SK-N-SH (cell line): ENCODE measurements at regions not wholly inside any gene's neighbourhood (a gene's known extent, or its start where the extent isn't known, plus 50 kb on each side); places are given as distances from the start of the nearest gene placed in this dataset.

Source experiments
- CTCF ChIA-PET: fragments of 300-600, 350-600 bp; formaldehyde crosslinking; extraction: SDS; loops from one replicate; lab custom pipeline; 2021; lab: Yijun Ruan, JAX
- POLR2A ChIA-PET: fragments of 350-600 bp; sonication (Branson Sonifier 250); formaldehyde crosslinking; extraction: SDS; loops from one replicate; lab custom pipeline; 2020; ENCODE audit warnings: antibody characterized with exemption, inconsistent platforms; lab: Yijun Ruan, JAX
- DNase-seq: peaks from one replicate; pipeline ENCODE4 v3.0.0; 2012
- H2AFZ ChIP-seq: fragments of 200-600 bp; sonication (generic); 2 replicates; pipeline ENCODE4 v1.8.1; 2016; ENCODE audit warnings: antibody characterized with exemption, mild to moderate bottlenecking, low read depth
- H3F3A ChIP-seq: fragments of 200-600 bp; sonication (generic); replicated peaks from 2 replicates; pipeline ENCODE3; 2016; ENCODE audit warnings: antibody characterized with exemption, mild to moderate bottlenecking; ENCODE audit not compliant: insufficient read depth
- H3K27ac ChIP-seq, 2 experiments: fragments of 200-500 bp in 1 of 2; fragments of 200-600 bp in 1 of 2; sonication (Bioruptor generic) in 1 of 2; sonication (generic), shearing (Covaris generic) in 1 of 2; 2 replicates each; pipeline versions ENCODE4 v1.5.1 to v1.6.1; 2014 to 2016; ENCODE audit warnings: low read depth in 2 of 2, inconsistent platforms in 1 of 2, low read length in 1 of 2, mild to moderate bottlenecking in 1 of 2, mixed read lengths in 1 of 2
- H3K27me3 ChIP-seq: fragments of 200-600 bp; sonication (generic), shearing (Covaris generic); 2 replicates; pipeline ENCODE4 v1.6.1; 2016; ENCODE audit warnings: mixed run types; ENCODE audit not compliant: insufficient read depth
- H3K36me3 ChIP-seq, 2 experiments: fragments of 200-500 bp in 1 of 2; fragments of 200-600 bp in 1 of 2; sonication (Bioruptor generic) in 1 of 2; sonication (generic) in 1 of 2; replicated peaks in 1 of 2; 2 replicates each; pipeline versions ENCODE3 to v1.5.1; 2014 to 2016; ENCODE audit warnings: low read length in 1 of 2, mild to moderate bottlenecking in 1 of 2; ENCODE audit not compliant: insufficient read depth in 2 of 2, control insufficient read depth in 1 of 2
- H3K4me1 ChIP-seq, 2 experiments: fragments of 200-500 bp in 1 of 2; fragments of 200-600 bp in 1 of 2; sonication (Bioruptor generic) in 1 of 2; sonication (generic), shearing (Covaris generic) in 1 of 2; 2 replicates each; pipeline versions ENCODE4 v1.5.1 to v1.6.1; 2014 to 2016; ENCODE audit warnings: low read depth in 1 of 2, low read length in 1 of 2, mixed run types in 1 of 2; ENCODE audit not compliant: insufficient read depth in 2 of 2, control insufficient read depth in 1 of 2
- H3K4me2 ChIP-seq: fragments of 200-600 bp; sonication (generic), shearing (Covaris generic); 2 replicates; pipeline ENCODE4 v1.6.1; 2017; ENCODE audit warnings: mixed run types
- H3K4me3 ChIP-seq, 2 experiments: fragments of 200-500 bp in 1 of 2; fragments of 200-600 bp in 1 of 2; sonication (Bioruptor generic) in 1 of 2; sonication (generic), shearing (Covaris generic) in 1 of 2; 2 replicates each; pipeline versions ENCODE4 v1.5.1 to v1.8.1; 2014 to 2016; ENCODE audit warnings: low read depth in 2 of 2, inconsistent platforms in 1 of 2, low read length in 1 of 2, mild to moderate bottlenecking in 1 of 2, mixed read lengths in 1 of 2, moderate library complexity in 1 of 2
- H3K79me2 ChIP-seq: fragments of 200-600 bp; sonication (generic); 2 replicates; pipeline ENCODE4 v1.8.1; 2017; ENCODE audit warnings: mild to moderate bottlenecking; ENCODE audit not compliant: insufficient read depth
- H3K9ac ChIP-seq: fragments of 200-600 bp; sonication (generic); 2 replicates; pipeline ENCODE4 v1.6.1; 2017; ENCODE audit warnings: mixed run types
- H3K9me2 ChIP-seq: fragments of 200-600 bp; sonication (generic); 2 replicates; pipeline ENCODE4 v1.6.1; 2017; ENCODE audit warnings: mixed run types
- H3K9me3 ChIP-seq: fragments of 200-600 bp; sonication (generic); 2 replicates; pipeline ENCODE4 v1.6.1; 2017; ENCODE audit warnings: mixed run types, mild to moderate bottlenecking, moderate library complexity
- H4K20me1 ChIP-seq: fragments of 200-600 bp; sonication (generic); 2 replicates; pipeline ENCODE4 v1.6.1; 2017; ENCODE audit warnings: mild to moderate bottlenecking, mixed run types; ENCODE audit not compliant: insufficient read depth
- CTCF ChIP-seq: fragments of 200-600 bp; sonication (generic); IDR thresholded peaks from 2 replicates; pipeline ENCODE4 v1.6.1; 2017; ENCODE audit warnings: antibody characterized with exemption, mild to moderate bottlenecking, moderate library complexity
- ELF1 ChIP-seq: IDR thresholded peaks from 2 replicates; pipeline ENCODE4 v1.4.0; 2012
- EP300 ChIP-seq, 2 experiments: IDR thresholded peaks; 2 replicates each; pipeline versions ENCODE4 v1.4.0 to v1.6.1; 2012; ENCODE audit warnings: borderline replicate concordance in 1 of 2, low read depth in 1 of 2, low read length in 1 of 2
- FOSL2 ChIP-seq: IDR thresholded peaks from 2 replicates; pipeline ENCODE4 v1.4.0; 2012; ENCODE audit warnings: low read depth, mild to moderate bottlenecking, moderate library complexity, borderline replicate concordance
- FOXJ3 ChIP-seq: sonication (generic); formaldehyde crosslinking; IDR thresholded peaks from 2 replicates; pipeline ENCODE4 v1.5.1; 2020; ENCODE audit warnings: mild to moderate bottlenecking, missing genetic modification reagents
- IRF3 ChIP-seq: fragments of 150-350 bp; IDR thresholded peaks from 2 replicates; pipeline ENCODE4 v1.6.1; 2016; ENCODE audit warnings: mild to moderate bottlenecking, low read depth, low read length
- NFIC ChIP-seq: IDR thresholded peaks from 2 replicates; pipeline ENCODE4 v1.4.0; 2012; ENCODE audit warnings: borderline replicate concordance
- POLR2AphosphoS5 ChIP-seq: IDR thresholded peaks from 2 replicates; pipeline ENCODE4 v1.6.1; 2012; ENCODE audit warnings: low read depth, low read length
- REST ChIP-seq: IDR thresholded peaks from 2 replicates; pipeline ENCODE4 v1.6.1; 2012; ENCODE audit warnings: mild to moderate bottlenecking, low read depth, low read length, moderate library complexity
- RFX5 ChIP-seq: IDR thresholded peaks from 2 replicates; pipeline ENCODE4 v1.6.1; 2012; ENCODE audit warnings: mild to moderate bottlenecking, improper control_type of control experiment, low read length
- RXRA ChIP-seq: IDR thresholded peaks from 2 replicates; pipeline ENCODE4 v1.4.0; 2012; ENCODE audit warnings: low read depth, mild to moderate bottlenecking, borderline replicate concordance
- TAF1 ChIP-seq: IDR thresholded peaks from 2 replicates; pipeline ENCODE4 v1.6.1; 2012; ENCODE audit warnings: low read depth, mild to moderate bottlenecking, low read length, moderate library complexity, borderline replicate concordance
- TCF12 ChIP-seq: IDR thresholded peaks from 2 replicates; pipeline ENCODE4 v1.4.0; 2012
- TEAD4 ChIP-seq: IDR thresholded peaks from 2 replicates; pipeline ENCODE4 v1.4.0; 2012; ENCODE audit warnings: mild to moderate bottlenecking, borderline replicate concordance; ENCODE audit not compliant: insufficient read depth
- USF2 ChIP-seq: fragments of 150-350 bp; IDR thresholded peaks from 2 replicates; pipeline ENCODE4 v1.6.1; 2017; ENCODE audit warnings: antibody characterized with exemption, low read length, low read depth, borderline replicate concordance
- YY1 ChIP-seq: IDR thresholded peaks from 2 replicates; pipeline ENCODE4 v1.4.0; 2012; ENCODE audit warnings: low read depth, mild to moderate bottlenecking
- WGBS: methylation state at CpG from one replicate; pipeline ENCODE4 v1.1.6; 2017; ENCODE audit warnings: low lambda C conversion rate; 5-methylcytosine and 5-hydroxymethylcytosine counted together

- no peak overlapping the region for H3K4me2 ChIP-seq
- POLR2A ChIA-PET, result no interaction called here
- WGBS, result 40% methylated on average over 3 of the region's 3 CpGs
- TF ChIP-seq POLR2AphosphoS5, result no peak
- TF ChIP-seq TEAD4, result no peak
- TF ChIP-seq ELF1, result no peak
- no peak for TF ChIP-seq IRF3
- TF ChIP-seq REST, result no peak
- no peak for TF ChIP-seq FOSL2
- TF ChIP-seq, all 33 proteins: peak for 0
- Histone ChIP-seq H4K20me1 (no peaks in the 10 kb centered on the region), H3K27me3 (no peaks in the 10 kb centered on the region), H3K9me3 (no peaks in the 10 kb centered on the region), H2AFZ (no peak overlapping the region), H3K4me3 (no peak overlapping the region), H3F3A (no peaks in the 10 kb centered on the region), H3K79me2 (no peaks in the 10 kb centered on the region), H3K4me1 (no peaks in the 10 kb centered on the region), H3K36me3 (no peaks in the 10 kb centered on the region), H3K9me2 (no peaks in the 10 kb centered on the region), H3K9ac (no peak overlapping the region), H3K27ac (no peak overlapping the region)
- DNase-seq, result no peak
- CTCF ChIA-PET, result no interaction called here
Measured at GRCh38 chr2:220166616-220167015, 539.2 kb downstream of the SLC4A3 start.

- no peaks in the 10 kb centered on the region for H4K20me1 ChIP-seq
- H3K79me2 ChIP-seq, result no peaks in the 10 kb centered on the region
- no peaks in the 10 kb centered on the region for H3K36me3 ChIP-seq
- H3K4me2 ChIP-seq, result no peak overlapping the region
- H3K4me1 ChIP-seq, result no peaks in the 10 kb centered on the region
- CTCF ChIA-PET, result no interaction called here
- H3K9me2 ChIP-seq, result no peaks in the 10 kb centered on the region
- no peaks in the 10 kb centered on the region for H3F3A ChIP-seq
- H3K9ac ChIP-seq, result no peak overlapping the region
- H3K27ac ChIP-seq, result no peak overlapping the region
- no peaks in the 10 kb centered on the region for H3K27me3 ChIP-seq
- no peak for DNase-seq
- no peak overlapping the region for H2AFZ ChIP-seq
- POLR2A ChIA-PET, result no interaction called here
- no peaks in the 10 kb centered on the region for H3K9me3 ChIP-seq
- WGBS, result 29% methylated on average over 4 of the region's 4 CpGs
- no peak overlapping the region for H3K4me3 ChIP-seq
- TF ChIP-seq YY1 (no peak), RXRA (no peak), REST (no peak), EP300 (IDR thresholded peaks at IDR 0.05; ENCODE audit: borderline replicate concordance in 1 of 2, low read depth in 1 of 2, low read length in 1 of 2) (no peak), USF2 (no peak), POLR2AphosphoS5 (no peak), RFX5 (no peak), FOXJ3 (CRISPR knock-in tag) (no peak), TCF12 (no peak), CTCF (no peak), NFIC (no peak), TAF1 (no peak)
Measured at GRCh38 chr2:220167956-220168355, 540.5 kb downstream of the SLC4A3 start.
